MV-4-11 (cell line): ENCODE measurements at regions not wholly inside any gene's neighbourhood (a gene's known extent, or its start where the extent isn't known, plus 50 kb on each side); places are given as distances from the start of the nearest gene placed in this dataset.
A peak's percentile ranks its signal among the peaks of the same experiment; 100 is the strongest.

Source experiments
- DNase-seq: peaks from one replicate; lab custom pipeline; 2025; lab: John Stamatoyannopoulos, UW

- no peak for DNase-seq
These were observed 1132.4 kb downstream of the BRD1 start for GRCh38 chr22:48695251-48695650.

GRCh38 chr22:48694296-48694883 is 1133.3 kb downstream of the BRD1 start:
- no peak for DNase-seq

GRCh38 chr22:48693377-48694135 is 1134.1 kb downstream of the BRD1 start:
- DNase-seq: no peak

- DNase-seq: no peak
These were observed 1134.8 kb downstream of the BRD1 start for GRCh38 chr22:48692734-48693376.

- DNase-seq: no peak
These were observed 1136.2 kb downstream of the BRD1 start for GRCh38 chr22:48691431-48691851.

GRCh38 chr22:48690583-48691317 is 1136.9 kb downstream of the BRD1 start:
- DNase-seq: no peak

- no peak for DNase-seq
These were observed 1138.5 kb downstream of the BRD1 start for GRCh38 chr22:48689206-48689605.

GRCh38 chr22:48688366-48688765 is 1139.3 kb downstream of the BRD1 start:
- no peak for DNase-seq

GRCh38 chr22:48687606-48688005 is 1140.1 kb downstream of the BRD1 start:
- no peak for DNase-seq

- DNase-seq: no peak
These were observed 1140.9 kb downstream of the BRD1 start for GRCh38 chr22:48686694-48687302.

- DNase-seq: no peak
These were observed 1141.9 kb downstream of the BRD1 start for GRCh38 chr22:48685767-48686166.

- peak; percentile 0 for DNase-seq
These were observed 1144.0 kb downstream of the BRD1 start for GRCh38 chr22:48683640-48684039.

GRCh38 chr22:48682504-48682903 is 1145.2 kb downstream of the BRD1 start:
- DNase-seq: no peak

GRCh38 chr22:48680601-48681000 is 1147.1 kb downstream of the BRD1 start:
- DNase-seq: no peak

- no peak for DNase-seq
These were observed 1147.8 kb downstream of the BRD1 start for GRCh38 chr22:48679656-48680555.

GRCh38 chr22:48678171-48679135 is 1149.2 kb downstream of the BRD1 start:
- DNase-seq: no peak

GRCh38 chr22:48677621-48678020 is 1150.1 kb downstream of the BRD1 start:
- DNase-seq: no peak

- DNase-seq: no peak
These were observed 1150.5 kb downstream of the BRD1 start for GRCh38 chr22:48677168-48677520.

GRCh38 chr22:48676266-48677167 is 1151.2 kb downstream of the BRD1 start:
- no peak for DNase-seq
